ENCODE measurements at regions not wholly inside any gene's neighbourhood (a gene's known extent, or its start where the extent isn't known, plus 50 kb on each side); places are given as distances from the start of the nearest gene placed in this dataset.

DNA sequence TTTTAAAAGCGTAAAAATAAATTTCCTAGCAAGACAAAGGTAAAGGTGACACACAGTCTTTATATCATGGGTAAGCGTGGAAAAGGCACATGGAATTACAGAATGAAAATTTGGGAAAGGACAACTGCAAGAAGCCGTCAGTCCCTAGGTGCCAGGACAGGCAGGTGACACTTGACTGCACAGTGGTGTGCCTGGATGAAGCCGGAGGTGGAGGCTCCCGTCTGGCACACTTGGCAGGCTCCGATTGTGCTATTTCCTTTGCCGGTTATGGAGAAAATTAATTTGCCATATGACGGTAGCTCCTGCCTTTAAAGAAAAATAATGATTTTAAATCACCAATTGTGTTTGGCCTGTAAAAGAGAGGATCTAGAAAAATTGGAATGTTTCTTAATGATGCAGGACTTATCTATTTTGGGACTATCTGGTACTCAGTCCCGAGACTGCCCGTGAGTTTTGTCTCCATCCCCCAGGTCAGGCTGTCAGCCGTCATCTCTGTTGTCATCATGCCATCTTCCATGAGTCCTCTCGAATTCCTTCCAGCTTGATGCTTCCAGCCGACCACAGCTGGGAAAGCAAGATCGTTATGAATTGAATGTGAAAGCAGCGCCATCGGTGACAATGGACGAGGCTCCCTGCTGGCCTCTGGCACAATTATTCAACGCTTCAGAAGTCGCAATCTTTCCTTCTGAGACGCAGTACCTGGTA, 56.2 kb upstream of the MGMT start:
- no peak for DNase-seq (ENCODE audit: low read depth)
- no peak for TF ChIP-seq CTCF (conservative IDR thresholded peaks at IDR 0.05; ENCODE audit: low read depth, low read length)
- no peak overlapping the region for H3K4me3 ChIP-seq (ENCODE audit: low read length)

GRCh38 chr10:129411393-129411705, 55.7 kb upstream of the MGMT start:
- no peak for DNase-seq (ENCODE audit: low read depth)
- TF ChIP-seq CTCF (conservative IDR thresholded peaks at IDR 0.05; ENCODE audit: low read depth, low read length) = no peak
- no peak overlapping the region for H3K4me3 ChIP-seq (ENCODE audit: low read length)

DNA sequence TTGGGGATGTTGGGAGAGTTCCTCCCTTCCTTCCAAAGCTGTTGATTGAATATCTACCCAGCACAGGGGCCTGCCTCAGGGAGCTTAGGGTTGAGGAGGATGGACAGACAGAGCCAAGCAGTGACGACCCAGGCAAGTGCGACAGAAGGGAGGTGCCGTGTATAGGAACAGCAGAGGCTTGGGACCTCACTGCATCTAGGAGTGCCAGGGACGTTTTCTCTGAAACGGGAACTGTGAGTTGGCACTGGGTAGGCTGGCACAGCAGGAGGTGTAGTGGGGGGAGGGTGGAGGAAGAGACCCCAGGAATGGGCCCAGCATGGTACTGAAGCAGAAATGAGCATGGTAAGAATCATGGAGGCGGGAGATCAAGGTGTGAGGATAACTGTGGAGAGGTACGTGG, 55.3 kb upstream of the MGMT start:
- no peak overlapping the region for H3K4me3 ChIP-seq (ENCODE audit: low read length)
- TF ChIP-seq CTCF (conservative IDR thresholded peaks at IDR 0.05; ENCODE audit: low read depth, low read length) = no peak
- no peak for DNase-seq (ENCODE audit: low read depth)

- DNase-seq (ENCODE audit: low read depth) = no peak
- H3K4me3 ChIP-seq (ENCODE audit: low read length) = no peak overlapping the region
- no peak for TF ChIP-seq CTCF (conservative IDR thresholded peaks at IDR 0.05; ENCODE audit: low read depth, low read length)
Measured at GRCh38 chr10:129413024-129413423, 54.0 kb upstream of the MGMT start.

- DNase-seq (ENCODE audit: low read depth) = no peak
- H3K4me3 ChIP-seq (ENCODE audit: low read length) = no peak overlapping the region
- no peak for TF ChIP-seq CTCF (conservative IDR thresholded peaks at IDR 0.05; ENCODE audit: low read depth, low read length)
Measured at GRCh38 chr10:129415215-129416140, 51.6 kb upstream of the MGMT start.

DNA sequence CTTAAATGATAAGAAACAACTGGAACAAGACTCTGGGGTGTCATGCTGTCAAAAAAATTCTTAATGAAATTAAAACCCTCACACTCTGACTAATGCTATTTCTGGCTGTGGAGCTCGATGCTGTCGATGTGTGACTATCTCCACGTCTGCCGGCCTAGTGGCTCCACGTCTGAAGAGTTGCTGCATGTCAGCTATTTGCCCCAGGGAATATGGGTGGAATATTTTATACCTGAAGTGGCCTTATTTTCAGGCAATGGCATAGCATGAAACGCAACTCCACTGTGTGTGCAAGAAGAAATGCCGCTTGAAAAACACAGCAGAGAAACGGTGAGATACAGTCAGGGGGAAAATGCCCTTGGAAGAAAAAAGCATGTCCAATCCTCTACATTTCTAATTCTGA, 50.9 kb upstream of the MGMT start:
- DNase-seq (ENCODE audit: low read depth) = no peak
- no peak overlapping the region for H3K4me3 ChIP-seq (ENCODE audit: low read length)
- no peak for TF ChIP-seq CTCF (conservative IDR thresholded peaks at IDR 0.05; ENCODE audit: low read depth, low read length)
